D721Med (cell line): ENCODE measurements at regions not wholly inside any gene's neighbourhood (a gene's known extent, or its start where the extent isn't known, plus 50 kb on each side); places are given as distances from the start of the nearest gene placed in this dataset.

Experiments
- DNase-seq: peaks from one replicate; pipeline ENCODE4 v3.0.0; 2011; ENCODE audit warnings: low spot score; ENCODE audit not compliant: insufficient read length
- FAIRE-seq: peaks from 2 replicates; lab custom pipeline; 2011; peaks lifted over from hg19 to GRCh38; lab: Jason Lieb, UNC
- CTCF ChIP-seq: IDR thresholded peaks from 2 replicates; pipeline ENCODE4 v1.5.1; 2012; ENCODE audit warnings: mild to moderate bottlenecking, control low read depth; ENCODE audit not compliant: insufficient read depth; ENCODE audit errors: missing control alignments

GRCh38 chr18:38045845-38046244, 480.2 kb upstream of the CELF4 start:
- DNase-seq, result no peak
- no peak for TF ChIP-seq CTCF
- no peak for FAIRE-seq

GRCh38 chr18:38042211-38042890, 476.8 kb upstream of the CELF4 start:
- TF ChIP-seq CTCF, result no peak
- no peak for DNase-seq
- FAIRE-seq, result no peak

GRCh38 chr18:38038242-38038641, 472.6 kb upstream of the CELF4 start:
- no peak for DNase-seq
- TF ChIP-seq CTCF, result no peak
- FAIRE-seq, result peak; percentile 41

- DNase-seq (no peak), FAIRE-seq (no peak)
- no peak for TF ChIP-seq CTCF
Measured at GRCh38 chr18:38035193-38035592, 469.6 kb upstream of the CELF4 start.

GRCh38 chr18:38033282-38033681, 467.7 kb upstream of the CELF4 start:
- FAIRE-seq (peak; percentile 73), DNase-seq (no peak)
- TF ChIP-seq CTCF, result no peak

GRCh38 chr18:38032516-38032915, 466.9 kb upstream of the CELF4 start:
- FAIRE-seq (no peak), DNase-seq (no peak)
- no peak for TF ChIP-seq CTCF

- FAIRE-seq (no peak), DNase-seq (no peak)
- no peak for TF ChIP-seq CTCF
Measured at GRCh38 chr18:38028946-38029345, 463.3 kb upstream of the CELF4 start.
